ENCODE measurements at regions not wholly inside any gene's neighbourhood (a gene's known extent, or its start where the extent isn't known, plus 50 kb on each side); places are given as distances from the start of the nearest gene placed in this dataset.

DNA sequence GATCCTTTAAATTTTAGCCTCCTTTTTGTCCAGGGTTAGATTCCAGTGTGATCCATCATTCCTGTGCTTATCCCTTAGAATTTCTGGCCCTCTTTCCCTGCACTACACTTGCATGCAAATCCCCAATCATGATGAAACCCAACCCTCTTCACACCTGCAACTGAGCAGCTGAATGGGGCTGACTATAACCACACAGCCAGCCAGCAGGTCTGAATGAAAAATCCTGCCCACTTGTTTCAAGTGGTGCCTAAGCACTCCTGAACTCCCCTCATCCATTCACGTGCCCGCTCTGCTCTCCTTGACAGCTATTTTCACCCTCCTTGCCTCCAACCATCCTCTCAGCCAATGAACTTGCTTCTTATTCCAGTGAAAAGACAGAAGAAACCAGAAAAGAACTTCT is 80.5 kb upstream of the AFF3 start:
- no peak for DNase-seq (ENCODE audit: low read depth in 4 of 4, low spot score in 3 of 4)

- DNase-seq (ENCODE audit: low read depth in 4 of 4, low spot score in 3 of 4), result no peak
Measured at GRCh38 chr2:100218552-100218951, 76.2 kb upstream of the AFF3 start.

DNA sequence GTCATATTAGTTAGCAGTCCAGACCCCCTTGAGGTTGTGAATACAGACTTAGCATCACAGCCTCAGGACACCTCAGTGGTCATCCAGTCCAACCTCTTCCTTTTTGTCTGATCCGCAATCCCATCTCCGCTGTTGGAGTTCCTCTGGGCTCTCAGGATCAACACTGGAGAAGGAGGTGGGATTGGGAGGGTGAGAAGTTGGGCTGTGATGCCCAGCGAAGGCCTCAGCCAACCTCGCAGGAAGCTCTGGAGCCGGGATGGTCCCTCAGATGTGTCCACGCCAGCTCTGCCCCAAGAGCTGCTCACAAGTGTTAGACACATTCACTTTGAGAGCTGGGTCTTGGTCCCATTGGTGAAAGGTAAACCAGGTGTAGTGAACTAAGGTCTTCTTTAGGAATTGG is 74.9 kb upstream of the AFF3 start:
- no peak for DNase-seq (ENCODE audit: low read depth in 4 of 4, low spot score in 3 of 4)

DNA sequence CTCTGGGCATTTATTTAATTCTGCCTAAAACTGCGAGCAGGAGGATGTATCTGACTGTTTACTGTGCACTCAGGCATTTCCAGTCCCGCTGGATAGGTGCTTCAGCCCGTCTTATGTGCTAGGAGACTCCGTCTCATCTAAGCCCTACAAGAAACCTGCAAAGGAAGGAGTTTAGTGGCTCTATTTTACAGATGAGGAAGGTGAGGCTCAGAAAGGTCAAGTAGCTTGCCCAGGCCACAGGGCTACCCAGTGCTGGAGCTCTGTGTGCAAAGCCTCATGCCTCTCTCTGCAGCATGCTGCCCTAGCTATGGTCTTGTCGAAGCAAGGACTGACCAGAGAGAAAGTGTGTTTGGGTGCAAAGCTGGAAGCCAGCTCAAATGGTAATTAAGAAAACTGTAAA is 73.6 kb upstream of the AFF3 start:
- no peak for DNase-seq (ENCODE audit: low read depth in 4 of 4, low spot score in 3 of 4)

DNA sequence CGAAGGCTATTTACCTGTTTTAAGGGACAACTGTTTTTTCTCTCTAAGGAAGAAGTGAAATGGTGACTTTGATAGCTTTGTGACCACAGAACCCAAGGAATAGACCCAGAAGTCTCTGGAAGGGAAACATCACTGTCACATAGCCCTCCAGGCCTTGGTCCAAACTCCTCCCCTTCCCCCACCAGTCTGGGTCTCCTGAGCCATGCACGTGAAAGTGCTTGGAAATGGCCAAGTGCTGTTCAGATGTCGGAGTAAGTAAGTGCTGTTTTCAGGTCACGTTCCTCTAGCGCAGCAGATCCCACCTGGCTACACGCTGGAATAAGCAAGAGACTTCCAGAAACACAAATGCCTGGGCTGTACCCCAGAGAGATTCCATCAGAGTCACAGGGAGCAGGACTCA is 73.0 kb upstream of the AFF3 start:
- no peak for DNase-seq (ENCODE audit: low read depth in 4 of 4, low spot score in 3 of 4)

DNA sequence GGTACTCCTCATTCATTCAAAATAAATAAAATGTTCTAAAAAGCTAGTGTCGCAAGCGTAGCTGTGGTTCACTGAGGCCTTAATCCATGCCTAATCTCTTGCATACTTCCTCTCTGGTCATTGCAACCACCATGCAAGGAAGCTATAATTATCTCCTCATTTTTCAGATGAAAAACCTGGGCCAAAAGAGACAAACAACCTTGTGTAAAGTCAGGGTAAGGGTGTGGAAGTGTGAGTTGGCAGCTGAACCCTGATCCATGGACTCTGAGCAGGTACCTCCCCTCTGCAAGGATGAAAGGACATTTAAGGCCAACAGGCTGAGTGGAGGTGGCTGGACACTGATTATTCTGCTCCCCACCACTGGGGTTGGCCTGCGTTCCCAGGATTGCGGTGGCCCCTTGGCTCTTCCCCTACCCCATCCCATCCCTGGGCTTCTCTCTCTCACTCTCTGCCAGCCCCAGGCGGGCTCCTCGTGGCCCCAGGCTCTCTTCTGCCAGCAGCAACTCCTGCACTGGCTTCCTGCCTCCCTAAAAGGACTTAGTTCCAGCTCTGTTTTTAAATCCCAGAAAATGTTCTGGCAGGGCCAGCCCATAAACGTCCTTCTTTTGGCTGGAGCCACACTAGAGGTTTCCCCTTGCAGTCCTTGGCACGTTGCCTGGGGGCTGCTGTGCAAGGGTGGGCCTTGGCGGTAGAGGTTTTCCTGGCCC is 72.0 kb upstream of the AFF3 start:
- no peak for DNase-seq (ENCODE audit: low read depth in 4 of 4, low spot score in 3 of 4)

GRCh38 chr2:100213595-100213994 is 71.2 kb upstream of the AFF3 start:
- no peak for DNase-seq (ENCODE audit: low read depth in 4 of 4, low spot score in 3 of 4)

DNA sequence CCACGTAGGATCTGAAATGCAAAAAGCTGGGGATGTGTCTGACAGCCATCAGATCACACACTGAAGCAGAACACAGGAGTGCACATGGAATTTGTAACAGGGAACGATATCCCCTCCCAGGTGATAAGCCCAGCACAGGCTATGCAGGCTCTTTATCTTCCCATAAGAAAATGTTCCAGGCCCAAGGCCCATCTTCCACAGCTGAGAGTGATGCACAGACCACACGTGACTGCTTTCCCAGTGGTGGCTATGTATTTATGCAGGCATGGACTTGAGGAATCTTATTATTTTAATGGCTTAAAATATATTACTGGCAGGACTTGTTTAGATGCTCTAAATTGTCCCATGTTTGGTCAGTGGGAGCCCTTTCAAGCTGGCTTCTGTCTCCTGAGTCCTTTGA is 70.5 kb upstream of the AFF3 start:
- no peak for DNase-seq (ENCODE audit: low read depth in 4 of 4, low spot score in 3 of 4)

DNA sequence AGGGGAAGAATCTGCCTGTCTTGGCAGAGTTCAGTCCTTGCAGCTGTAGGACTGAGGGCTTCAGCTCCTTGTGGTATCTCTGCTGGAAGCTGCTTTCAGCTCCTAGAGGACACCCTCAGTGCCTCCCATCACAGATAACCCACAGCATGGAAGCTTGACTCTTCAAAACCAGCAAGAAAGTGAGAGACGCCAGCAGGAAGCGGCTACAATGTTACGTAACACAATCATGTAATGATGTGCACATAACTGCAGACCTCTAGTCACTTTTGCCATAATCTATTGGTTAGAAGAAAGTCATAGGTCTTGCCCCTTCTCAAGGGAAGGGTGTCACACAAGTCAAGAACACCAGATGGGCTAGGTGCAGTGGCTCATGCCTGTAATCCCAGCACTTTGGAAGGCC is 69.1 kb upstream of the AFF3 start:
- DNase-seq (ENCODE audit: low read depth in 4 of 4, low spot score in 3 of 4), result no peak

DNA sequence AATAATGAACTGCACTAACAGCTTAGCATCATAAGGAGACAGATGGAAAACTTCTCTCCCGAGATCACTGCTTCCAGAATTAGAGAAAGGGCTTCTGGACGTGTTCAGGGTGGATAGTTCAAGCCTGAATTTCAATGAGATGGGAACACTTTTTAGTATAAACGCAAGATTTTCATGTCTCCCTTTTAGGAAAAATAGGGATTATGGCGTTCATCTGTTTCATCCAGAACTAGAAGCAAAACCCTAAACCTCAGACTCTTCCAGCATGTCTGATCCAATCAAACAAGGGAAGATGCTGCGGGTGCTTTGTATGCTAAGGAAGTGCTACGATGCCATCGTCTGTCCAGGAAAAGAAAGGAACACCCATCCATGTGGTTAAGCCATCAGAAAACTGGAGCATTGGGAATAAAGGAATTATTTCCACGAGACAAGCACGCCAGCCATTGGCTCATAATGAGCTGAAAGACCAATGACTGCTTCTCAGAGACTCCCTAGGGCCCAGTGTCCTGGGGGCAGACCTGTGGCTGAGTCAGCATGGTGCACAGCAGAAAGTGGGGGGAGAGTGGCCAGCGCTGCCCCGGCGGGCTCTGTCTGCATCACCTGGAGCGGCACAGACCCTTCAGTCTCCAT is 65.9 kb upstream of the AFF3 start:
- no peak for DNase-seq (ENCODE audit: low read depth in 4 of 4, low spot score in 3 of 4)

DNA sequence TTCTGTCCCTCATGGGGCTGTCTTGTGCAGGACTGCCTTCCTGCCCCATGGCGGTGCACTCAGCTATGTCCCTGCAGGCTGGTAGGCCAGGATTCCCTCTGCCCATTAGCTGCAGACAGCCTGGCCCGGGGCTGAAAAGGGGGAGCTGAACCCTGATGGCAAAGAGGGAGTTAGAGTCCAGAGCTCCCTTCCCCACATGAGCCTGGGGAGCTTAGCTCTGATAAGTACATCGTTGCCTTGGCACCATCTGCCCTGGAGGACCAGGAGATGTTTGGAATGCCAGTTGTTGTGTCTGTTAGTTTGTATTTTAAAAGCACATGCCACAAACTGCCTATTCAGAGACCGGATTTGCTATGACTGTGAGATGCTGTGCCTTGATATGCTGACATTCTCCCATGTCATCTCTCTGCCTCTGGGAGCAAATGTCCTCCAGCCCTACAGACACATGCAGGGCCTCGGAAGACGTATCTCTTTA is 65.1 kb upstream of the AFF3 start:
- no peak for DNase-seq (ENCODE audit: low read depth in 4 of 4, low spot score in 3 of 4)

DNA sequence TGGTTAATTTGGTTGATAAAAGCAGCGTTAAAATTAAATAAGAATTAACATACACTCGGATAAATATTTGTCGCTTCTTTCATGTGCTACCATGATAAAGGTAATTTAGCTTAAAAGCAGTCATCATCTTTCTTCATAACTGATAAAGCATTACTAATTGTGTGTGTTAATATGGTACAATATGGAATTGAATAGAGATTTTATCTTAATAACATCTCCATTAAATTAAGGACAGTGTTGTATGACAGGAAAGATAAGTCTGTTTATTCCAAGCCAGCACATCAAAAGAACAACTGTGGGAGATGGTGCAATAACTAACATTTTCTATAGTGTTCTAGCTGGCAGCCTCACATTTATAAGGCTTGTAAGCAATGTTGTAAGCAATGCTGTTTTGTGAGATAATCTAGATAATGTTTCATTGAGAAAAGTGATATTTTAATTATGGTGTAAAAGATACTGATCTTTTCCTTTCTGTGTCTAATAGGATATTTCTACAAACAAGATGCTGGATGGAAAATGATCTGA is 64.4 kb upstream of the AFF3 start:
- no peak for DNase-seq (ENCODE audit: low read depth in 4 of 4, low spot score in 3 of 4)

DNA sequence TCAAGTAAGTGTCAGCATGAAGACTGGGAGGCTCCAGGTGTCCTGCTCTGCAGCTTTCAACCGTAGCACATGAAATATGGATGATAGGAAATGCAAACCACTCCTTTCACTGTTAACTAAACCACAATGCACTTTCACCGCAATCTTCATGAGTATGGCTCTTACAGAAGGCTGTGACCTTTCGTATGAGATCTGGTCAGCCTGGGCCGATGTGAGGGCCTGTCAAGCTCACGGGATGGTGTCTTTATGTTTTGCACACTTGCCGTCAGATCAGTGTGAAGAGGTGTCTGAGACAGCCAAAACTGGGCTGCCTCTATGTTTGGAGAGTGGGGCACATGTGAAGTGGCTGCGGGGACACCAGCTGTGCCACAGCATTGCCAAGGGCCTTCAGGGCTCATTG is 62.8 kb upstream of the AFF3 start:
- DNase-seq (ENCODE audit: low read depth in 4 of 4, low spot score in 3 of 4), result no peak

- no peak for DNase-seq (ENCODE audit: low read depth in 4 of 4, low spot score in 3 of 4)
Measured at GRCh38 chr2:100202567-100202966, 60.2 kb upstream of the AFF3 start.

- no peak for DNase-seq (ENCODE audit: low read depth in 4 of 4, low spot score in 3 of 4)
Measured at GRCh38 chr2:100200985-100201384, 58.6 kb upstream of the AFF3 start.

DNA sequence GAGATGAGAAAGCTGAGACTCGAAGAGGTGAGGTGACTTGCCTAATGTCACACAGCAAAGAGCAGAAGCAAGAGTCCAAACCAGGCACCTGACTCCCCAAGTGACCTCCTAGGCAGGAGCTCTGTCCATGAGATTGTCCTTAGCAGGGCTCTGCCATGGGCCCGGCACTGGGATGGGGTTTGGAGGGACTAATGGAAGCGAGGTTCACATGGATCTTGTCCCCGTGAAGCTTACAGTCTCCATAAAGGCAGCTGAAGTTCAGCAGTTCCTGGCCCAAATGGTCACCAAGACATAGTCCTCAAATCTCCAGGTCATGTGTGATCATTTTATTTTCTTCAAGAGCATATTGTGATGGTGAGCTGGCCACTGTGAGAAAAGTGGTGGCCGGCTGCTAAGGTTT is 57.0 kb upstream of the AFF3 start:
- DNase-seq (ENCODE audit: low read depth in 4 of 4, low spot score in 3 of 4), result no peak

DNA sequence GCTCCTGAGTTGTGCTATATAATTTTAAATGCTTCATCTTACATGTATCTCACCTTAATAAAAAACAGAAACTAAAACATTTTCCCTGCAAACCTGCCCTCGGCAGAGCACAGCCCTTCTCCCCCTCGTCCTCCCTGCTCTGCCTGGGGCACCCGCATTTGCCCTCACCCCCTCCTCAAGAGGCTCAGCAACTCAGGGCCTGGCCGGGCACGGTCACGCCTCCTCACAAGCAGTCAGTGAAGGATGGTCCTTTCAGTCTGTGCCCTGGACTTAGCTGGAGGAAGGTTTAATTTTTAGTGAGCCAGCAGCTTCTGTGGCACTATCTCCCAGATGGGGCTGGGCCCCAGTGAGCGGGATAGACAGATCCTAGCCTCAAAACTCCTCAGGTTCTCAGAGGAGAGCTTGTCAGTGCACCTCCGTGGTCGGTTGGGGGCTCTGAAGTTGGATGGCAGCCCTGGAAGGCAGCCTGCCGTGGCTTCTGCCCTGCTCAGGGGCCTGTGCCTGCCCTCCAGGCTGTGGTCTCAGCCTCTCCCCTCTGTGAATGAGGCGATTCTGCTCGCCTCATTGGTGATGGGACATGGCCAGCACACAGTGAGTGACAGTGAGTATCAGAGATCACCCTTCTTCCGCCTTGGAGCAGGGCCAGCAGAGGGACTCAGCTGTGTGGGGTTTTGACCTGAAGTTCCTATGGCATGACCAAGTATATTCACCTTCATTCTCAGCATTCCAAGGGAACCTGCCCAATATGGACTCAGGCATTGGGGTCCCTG is 56.3 kb upstream of the AFF3 start:
- no peak for DNase-seq (ENCODE audit: low read depth in 4 of 4, low spot score in 3 of 4)

GRCh38 chr2:100197631-100198153 is 55.3 kb upstream of the AFF3 start:
- peak; percentile 42 to 56 (median 49) for DNase-seq (ENCODE audit: low read depth in 4 of 4, low spot score in 3 of 4)

DNA sequence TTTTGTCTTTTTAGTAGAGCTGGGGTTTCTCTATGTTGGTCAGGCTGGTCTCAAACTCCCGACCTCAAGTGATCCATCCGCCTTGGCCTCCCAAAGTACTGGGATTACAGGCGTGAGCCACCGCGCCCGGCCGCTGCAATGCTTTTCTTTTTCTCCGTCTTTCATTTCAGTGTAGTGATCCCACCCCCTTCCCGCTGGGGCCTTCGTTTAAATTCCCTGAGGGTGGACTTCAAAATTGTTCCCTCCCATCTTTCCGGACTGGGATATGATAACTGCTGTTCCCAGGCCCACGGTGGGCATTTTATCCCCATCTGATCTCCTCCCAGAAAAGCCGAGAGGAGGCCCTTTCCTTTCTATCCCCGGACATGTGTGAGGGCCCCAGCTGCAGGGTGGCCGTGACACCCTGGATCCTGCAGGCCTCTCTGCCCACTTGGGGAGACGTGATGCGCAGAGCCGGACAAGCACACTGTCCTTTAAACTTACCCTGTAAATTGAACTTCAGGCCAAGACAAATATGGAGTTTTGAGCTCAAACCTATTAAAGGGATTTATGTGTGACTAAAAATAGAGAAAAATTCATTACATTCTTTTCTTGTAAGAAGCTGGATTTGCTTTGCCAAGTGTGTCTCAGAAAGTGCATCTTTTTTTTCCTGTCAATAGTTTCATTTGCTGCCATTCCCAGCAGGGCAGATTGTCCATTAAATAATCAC is 54.5 kb upstream of the AFF3 start:
- peak in 3 of 4 donors; percentile 29 to 47 (median 41) for DNase-seq (ENCODE audit: low read depth in 4 of 4, low spot score in 3 of 4)

- no peak for DNase-seq (ENCODE audit: low read depth in 4 of 4, low spot score in 3 of 4)
Measured at GRCh38 chr2:100195942-100196341, 53.6 kb upstream of the AFF3 start.

- no peak for DNase-seq (ENCODE audit: low read depth in 4 of 4, low spot score in 3 of 4)
Measured at GRCh38 chr2:100194951-100195350, 52.6 kb upstream of the AFF3 start.
